ENCODE measurements at regions not wholly inside any gene's neighbourhood (a gene's known extent, or its start where the extent isn't known, plus 50 kb on each side); places are given as distances from the start of the nearest gene placed in this dataset.

- Histone ChIP-seq H3K9me2 (replicated peaks; ENCODE audit: insufficient read depth, low read length) (no peaks in the 10 kb centered on the region), H3K79me2 (ENCODE audit: low read length) (peaks cover 17% of the 10 kb centered on the region; the same call in 1 of the 2 replicates), H3K27me3 (replicated peaks; ENCODE audit: insufficient read depth, low read length) (no peaks in the 10 kb centered on the region), H3K9ac (ENCODE audit: low read length) (peak overlapping the region; percentile 98), H3K4me3 (ENCODE audit: low read length) (peak overlapping the region; percentile 65), H3K9me3 (replicated peaks; ENCODE audit: insufficient read depth, low read length) (no peaks in the 10 kb centered on the region), H4K20me1 (ENCODE audit: insufficient read depth, low read length) (no peaks in the 10 kb centered on the region), H3K4me2 (ENCODE audit: low read depth, low read length) (peak overlapping the region; percentile 99), H3K36me3 (replicated peaks; ENCODE audit: insufficient read depth, low read length) (no peaks in the 10 kb centered on the region), H3F3A (ENCODE audit: insufficient read depth, low read length) (peaks cover 34% of the 10 kb centered on the region), H3K4me1 (ENCODE audit: low read length) (peaks cover 63% of the 10 kb centered on the region), H3K27ac (ENCODE audit: low read length) (peak overlapping the region; percentile 100), H2AFZ (ENCODE audit: low read length) (no peak overlapping the region)
- DNase-seq, result peak; percentile 97
- TF ChIP-seq CTCF (IDR thresholded peaks at IDR 0.05; ENCODE audit: low read length) (no peak), EZH2 (optimal IDR thresholded peaks at IDR 0.05; ENCODE audit: low read depth, low read length) (no peak), EZH2phosphoT487 (IDR thresholded peaks at IDR 0.05; ENCODE audit: low read length) (no peak)
Observed at GRCh38 chr2:47309952-47310800, 58.9 kb upstream of the EPCAM start.

GRCh38 chr2:47309472-47309951 is 59.6 kb upstream of the EPCAM start:
- TF ChIP-seq EZH2 (optimal IDR thresholded peaks at IDR 0.05; ENCODE audit: low read depth, low read length) (no peak), EZH2phosphoT487 (IDR thresholded peaks at IDR 0.05; ENCODE audit: low read length) (no peak), CTCF (IDR thresholded peaks at IDR 0.05; ENCODE audit: low read length) (no peak)
- Histone ChIP-seq H3K9ac (ENCODE audit: low read length) (peak overlapping the region; percentile 98), H3K27me3 (replicated peaks; ENCODE audit: insufficient read depth, low read length) (no peaks in the 10 kb centered on the region), H3F3A (ENCODE audit: insufficient read depth, low read length) (peaks cover 34% of the 10 kb centered on the region), H3K4me2 (ENCODE audit: low read depth, low read length) (peak overlapping the region; percentile 99), H3K36me3 (replicated peaks; ENCODE audit: insufficient read depth, low read length) (no peaks in the 10 kb centered on the region), H3K79me2 (ENCODE audit: low read length) (peaks cover 17% of the 10 kb centered on the region; the same call in 1 of the 2 replicates), H2AFZ (ENCODE audit: low read length) (no peak overlapping the region), H4K20me1 (ENCODE audit: insufficient read depth, low read length) (no peaks in the 10 kb centered on the region), H3K27ac (ENCODE audit: low read length) (peak overlapping the region; percentile 100), H3K9me3 (replicated peaks; ENCODE audit: insufficient read depth, low read length) (no peaks in the 10 kb centered on the region), H3K4me1 (ENCODE audit: low read length) (peaks cover 68% of the 10 kb centered on the region), H3K4me3 (ENCODE audit: low read length) (peak overlapping the region; percentile 65), H3K9me2 (replicated peaks; ENCODE audit: insufficient read depth, low read length) (no peaks in the 10 kb centered on the region)
- peak; percentile 49 for DNase-seq

- Histone ChIP-seq H2AFZ (ENCODE audit: low read length) (no peak overlapping the region), H3F3A (ENCODE audit: insufficient read depth, low read length) (peaks cover 29% of the 10 kb centered on the region), H3K36me3 (replicated peaks; ENCODE audit: insufficient read depth, low read length) (no peaks in the 10 kb centered on the region), H3K4me2 (ENCODE audit: low read depth, low read length) (peak overlapping the region; percentile 24; the same call in 1 of the 2 replicates), H3K9ac (ENCODE audit: low read length) (no peak overlapping the region), H3K9me2 (replicated peaks; ENCODE audit: insufficient read depth, low read length) (no peaks in the 10 kb centered on the region), H3K79me2 (ENCODE audit: low read length) (peaks cover 17% of the 10 kb centered on the region; the same call in 1 of the 2 replicates), H4K20me1 (ENCODE audit: insufficient read depth, low read length) (no peaks in the 10 kb centered on the region), H3K9me3 (replicated peaks; ENCODE audit: insufficient read depth, low read length) (no peaks in the 10 kb centered on the region), H3K4me1 (ENCODE audit: low read length) (peaks cover 68% of the 10 kb centered on the region), H3K27me3 (replicated peaks; ENCODE audit: insufficient read depth, low read length) (no peaks in the 10 kb centered on the region), H3K4me3 (ENCODE audit: low read length) (no peak overlapping the region), H3K27ac (ENCODE audit: low read length) (peak overlapping the region; percentile 12; the same call in 1 of the 2 replicates)
- DNase-seq, result no peak
- no peak for TF ChIP-seq CTCF (IDR thresholded peaks at IDR 0.05; ENCODE audit: low read length)
- no peak for TF ChIP-seq EZH2phosphoT487 (IDR thresholded peaks at IDR 0.05; ENCODE audit: low read length)
- no peak for TF ChIP-seq EZH2 (optimal IDR thresholded peaks at IDR 0.05; ENCODE audit: low read depth, low read length)
Observed at GRCh38 chr2:47307066-47307465, 62.0 kb upstream of the EPCAM start.
